ENCODE measurements at regions not wholly inside any gene's neighbourhood (a gene's known extent, or its start where the extent isn't known, plus 50 kb on each side); places are given as distances from the start of the nearest gene placed in this dataset.

GRCh38 chr9:14418301-14418940, 104.5 kb upstream of the NFIB start:
- Histone ChIP-seq H4K20me1 (ENCODE audit: control insufficient read depth, insufficient read depth, insufficient read length) (no peaks in the 10 kb centered on the region), H3K18ac (ENCODE audit: insufficient read length, low read depth, low read length) (peak overlapping the region; percentile 11), H2BK20ac (ENCODE audit: low read depth, low read length, poor library complexity, severe bottlenecking) (no peak overlapping the region), H3K56ac (ENCODE audit: insufficient read length, low read depth, low read length) (no peak overlapping the region), H3K23ac (ENCODE audit: insufficient read length, low read depth, low read length) (no peak overlapping the region), H2BK5ac (ENCODE audit: insufficient read length, low read length) (no peak overlapping the region), H3K23me2 (ENCODE audit: insufficient read length, low read depth, low read length, poor library complexity, severe bottlenecking) (no peaks in the 10 kb centered on the region), H3K9me3 (ENCODE audit: control insufficient read depth, low read depth, low read length) (no peaks in the 10 kb centered on the region), H3T11ph (ENCODE audit: low read length) (no peak overlapping the region), H2AFZ (ENCODE audit: low read length) (no peak overlapping the region), H3K27me3 (ENCODE audit: insufficient read depth, low read length) (no peaks in the 10 kb centered on the region), H4K5ac (ENCODE audit: insufficient read length, low read depth, low read length) (no peak overlapping the region), H3K27ac (ENCODE audit: insufficient read length, low read depth, low read length) (no peak overlapping the region), H3K4me2 (ENCODE audit: insufficient read depth, insufficient read length, low read length) (peak overlapping the region; percentile 4), H3K14ac (ENCODE audit: insufficient read depth, low read length) (no peak overlapping the region), H4K8ac (replicated peaks; ENCODE audit: insufficient read length, low read depth, low read length) (no peak overlapping the region), H3K79me2 (ENCODE audit: insufficient read depth, low read length) (no peaks in the 10 kb centered on the region), H2BK120ac (ENCODE audit: low read depth, low read length, poor library complexity, severe bottlenecking) (no peak overlapping the region), H2BK15ac (ENCODE audit: low read depth, low read length) (no peak overlapping the region), H4K91ac (ENCODE audit: insufficient read length, low read depth, low read length) (no peak overlapping the region), H3K4me1 (ENCODE audit: insufficient read depth, low read length) (peaks cover 17% of the 10 kb centered on the region; the same call in 1 of the 2 replicates), H2BK12ac (ENCODE audit: insufficient read length, low read depth, low read length) (no peak overlapping the region), H2AK5ac (ENCODE audit: insufficient read length, low read length) (no peak overlapping the region), H3K9ac (ENCODE audit: extremely low read depth, insufficient read length, low read length) (no peak overlapping the region), H3K79me1 (ENCODE audit: insufficient read depth, low read depth, low read length, poor library complexity, severe bottlenecking) (no peaks in the 10 kb centered on the region), H3K4ac (ENCODE audit: low read depth, low read length) (no peak overlapping the region)
- Mint-ChIP-seq H3K27me3 (ENCODE audit: low read depth) (no peaks in the 10 kb centered on the region; the same call in 1 of the 2 replicates), H3K4me3 (peak overlapping the region in 1 of 2 experiments; percentile 37; a peak in 1 of 5 replicates), H3K4me1 (peaks cover 50 to 58% of the 10 kb centered on the region in 2 experiments), H3K36me3 (ENCODE audit: insufficient read depth in 1 of 3, low read depth in 3 of 3) (peaks cover 0 to 1% (median 0%) of the 10 kb centered on the region in 3 experiments; a peak in 1 of 7 replicates), H3K9me3 (peaks cover 0 to 2% of the 10 kb centered on the region in 2 experiments; a peak in 3 of 5 replicates), H3K27ac (peak overlapping the region; percentile 24 to 93 (median 71))
- WGBS (ENCODE audit: extremely low coverage, insufficient read length, low lambda C conversion rate): no CpG with 5 or more reads among the region's 5 CpGs
- TF ChIP-seq CTCF (conservative IDR thresholded peaks at IDR 0.05): no peak
- DNase-seq: no peak
